GM19240 (cell line): ENCODE measurements at regions not wholly inside any gene's neighbourhood (a gene's known extent, or its start where the extent isn't known, plus 50 kb on each side); places are given as distances from the start of the nearest gene placed in this dataset.
A peak's percentile ranks its signal among the peaks of the same experiment; 100 is the strongest.
"Not testable (repeated sequence)": the region's sequence is repeated elsewhere in the genome, so short reads cannot be mapped to it uniquely, and the experiment has no call there.

Experiments
- DNase-seq: peaks from one replicate; pipeline ENCODE4 v3.0.0; 2011; ENCODE audit warnings: low spot score; ENCODE audit not compliant: insufficient read length

DNA sequence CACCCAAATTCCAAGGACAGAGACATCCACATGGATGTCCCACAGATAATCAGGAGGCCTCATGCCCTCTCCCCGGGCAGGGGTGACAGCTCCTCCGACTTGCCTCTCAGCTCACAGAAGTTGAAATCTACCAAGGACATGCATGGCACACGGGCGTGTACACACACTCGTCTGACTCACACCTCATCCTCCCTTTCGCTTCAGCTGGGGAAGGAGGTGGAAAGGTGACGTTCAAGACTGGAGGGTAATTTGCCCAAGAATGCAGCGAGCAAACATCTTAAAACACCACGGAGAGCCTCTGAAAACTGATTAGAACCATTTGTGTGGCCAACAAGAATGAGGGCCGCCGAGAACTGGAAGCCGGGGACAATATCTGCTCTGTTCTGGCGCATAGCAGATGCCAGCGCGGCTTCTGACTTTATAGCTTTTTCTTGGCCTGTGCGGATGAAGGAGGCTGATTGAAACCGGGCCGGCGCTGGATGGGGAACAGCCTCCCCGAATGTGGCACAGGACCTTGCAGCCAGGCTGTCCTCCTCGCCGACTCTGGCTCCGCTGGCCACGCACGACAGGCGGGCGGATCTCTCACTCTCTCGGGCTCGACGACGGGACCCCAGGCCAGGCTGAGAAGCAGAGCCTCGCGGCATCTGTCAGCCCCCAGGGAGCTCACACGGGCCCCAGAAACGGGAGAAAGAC is 100.9 kb downstream of the C16orf95 start:
- no peak for DNase-seq

- DNase-seq = no peak
Measured at GRCh38 chr16:87216841-87217275, 100.3 kb downstream of the C16orf95 start.

DNA sequence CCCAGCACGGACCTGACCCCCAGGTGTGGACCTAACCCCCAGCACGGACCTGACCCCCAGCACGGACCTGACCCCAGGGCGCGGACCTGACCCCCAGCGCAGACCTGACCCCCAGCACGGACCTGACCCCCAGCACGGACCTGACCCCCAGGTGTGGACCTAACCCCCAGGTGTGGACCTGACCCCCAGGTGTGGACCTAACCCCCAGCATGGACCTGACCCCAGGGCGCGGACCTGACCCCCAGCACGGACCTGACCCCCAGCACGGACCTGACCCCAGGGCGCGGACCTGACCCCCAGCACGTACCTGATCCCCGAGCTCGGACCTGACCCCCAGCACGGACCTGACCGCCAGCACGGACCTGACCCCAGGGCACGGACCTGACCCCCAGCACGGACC is 99.4 kb downstream of the C16orf95 start:
- DNase-seq = not testable (repeated sequence)

DNA sequence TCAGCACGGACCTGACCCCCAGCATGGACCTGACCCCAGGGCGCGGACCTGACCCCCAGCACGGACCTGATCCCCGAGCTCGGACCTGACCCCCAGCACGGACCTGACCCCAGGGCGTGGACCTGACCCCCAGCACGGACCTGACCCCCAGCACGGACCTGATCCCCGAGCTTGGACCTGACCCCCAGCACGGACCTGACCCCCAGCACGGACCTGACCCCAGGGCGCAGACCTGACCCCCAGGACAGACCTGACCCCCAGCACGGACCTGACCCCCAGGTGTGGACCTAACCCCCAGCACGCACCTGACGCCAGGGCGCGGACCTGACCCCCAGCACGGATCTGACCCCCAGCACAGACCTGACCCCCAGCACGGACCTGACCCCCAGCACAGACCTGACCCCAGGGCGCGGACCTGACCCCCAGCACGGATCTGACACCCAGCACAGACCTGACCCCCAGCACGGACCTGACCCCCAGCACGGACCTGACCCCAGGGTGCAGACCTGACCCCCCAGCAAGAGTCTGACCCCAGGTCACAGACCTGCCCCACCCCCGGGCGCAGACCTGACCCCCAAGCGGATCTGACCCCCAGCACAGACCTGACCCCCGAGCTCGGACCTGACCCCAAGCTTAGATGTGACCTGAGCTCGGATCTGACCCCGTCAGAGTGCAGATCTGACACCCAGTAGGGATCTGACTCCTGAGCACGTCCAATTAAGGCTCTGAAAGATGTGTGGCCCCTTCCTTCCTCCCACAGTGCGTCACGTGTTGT is 98.7 kb downstream of the C16orf95 start:
- no peak for DNase-seq

- DNase-seq = no peak
Measured at GRCh38 chr16:87219287-87219909, 97.8 kb downstream of the C16orf95 start.

GRCh38 chr16:87221633-87222032 is 95.6 kb downstream of the C16orf95 start:
- DNase-seq = no peak

- no peak for DNase-seq
Measured at GRCh38 chr16:87222335-87222734, 94.9 kb downstream of the C16orf95 start.

DNA sequence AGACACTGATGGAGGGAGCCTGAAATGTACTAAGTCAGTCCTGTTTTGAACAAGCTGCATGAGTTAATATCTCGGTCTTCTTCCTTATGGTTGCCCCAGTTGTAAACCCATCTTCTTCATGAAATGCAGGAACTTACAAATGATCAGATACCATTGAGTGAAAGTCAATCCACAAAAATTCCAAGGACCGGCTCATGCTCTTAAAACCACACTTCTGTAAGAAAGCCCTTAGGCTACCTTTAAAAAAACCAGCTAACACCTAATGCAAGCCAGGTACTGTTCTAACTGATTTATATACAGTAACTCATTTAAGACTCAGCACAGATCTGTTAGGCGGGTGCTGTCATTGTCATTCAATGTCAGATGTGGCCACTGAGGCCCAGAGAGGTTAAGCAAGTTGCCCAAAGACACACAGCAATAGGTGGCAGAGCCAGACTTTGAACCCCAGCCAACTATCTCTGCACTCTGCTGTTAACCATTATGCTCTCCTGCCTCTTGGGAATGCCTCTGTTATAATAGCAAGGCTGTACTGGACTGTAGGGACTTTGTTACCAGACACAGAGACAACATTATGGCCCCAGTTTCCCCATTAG is 93.4 kb downstream of the C16orf95 start:
- DNase-seq = no peak

DNA sequence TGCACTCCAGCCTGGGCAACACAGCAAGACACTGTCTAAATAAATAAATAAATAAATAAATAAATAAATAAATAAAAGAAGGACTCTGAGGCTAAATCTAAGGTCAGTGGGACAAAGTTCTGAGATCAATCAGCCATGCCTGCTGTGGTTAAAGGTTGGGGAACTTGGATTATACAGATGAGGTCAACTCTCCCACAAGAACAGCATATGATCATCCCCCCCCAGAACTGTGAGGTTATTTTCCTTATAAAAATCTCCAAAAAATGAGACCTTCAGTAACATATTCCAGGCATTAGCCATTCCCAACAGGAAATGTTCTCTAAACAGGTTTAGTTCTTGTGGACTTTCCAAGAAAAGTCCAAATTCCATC is 90.3 kb downstream of the C16orf95 start:
- DNase-seq = no peak

GRCh38 chr16:87227296-87227951 is 89.8 kb downstream of the C16orf95 start:
- DNase-seq = no peak

DNA sequence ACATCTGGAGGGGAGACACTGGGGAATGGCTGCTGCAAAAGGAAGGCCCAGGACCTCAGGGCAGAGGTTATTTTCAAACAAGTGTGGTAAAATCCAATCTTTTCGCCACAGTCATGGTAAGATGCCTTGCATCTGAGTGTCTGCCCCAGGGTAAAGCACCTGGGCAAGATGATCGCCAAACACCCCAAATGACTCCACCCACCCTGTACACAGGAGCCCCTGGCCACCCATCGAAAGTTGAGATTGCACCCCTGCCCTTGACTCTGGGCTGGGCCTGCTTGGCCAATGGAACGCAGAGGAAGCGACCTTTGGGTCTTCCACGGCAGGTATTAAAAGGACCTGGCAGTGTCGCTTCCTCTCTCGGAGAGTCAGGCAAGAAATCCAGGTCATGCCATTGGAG is 88.8 kb downstream of the C16orf95 start:
- DNase-seq = no peak

- no peak for DNase-seq
Measured at GRCh38 chr16:87229230-87230188, 87.7 kb downstream of the C16orf95 start.

DNA sequence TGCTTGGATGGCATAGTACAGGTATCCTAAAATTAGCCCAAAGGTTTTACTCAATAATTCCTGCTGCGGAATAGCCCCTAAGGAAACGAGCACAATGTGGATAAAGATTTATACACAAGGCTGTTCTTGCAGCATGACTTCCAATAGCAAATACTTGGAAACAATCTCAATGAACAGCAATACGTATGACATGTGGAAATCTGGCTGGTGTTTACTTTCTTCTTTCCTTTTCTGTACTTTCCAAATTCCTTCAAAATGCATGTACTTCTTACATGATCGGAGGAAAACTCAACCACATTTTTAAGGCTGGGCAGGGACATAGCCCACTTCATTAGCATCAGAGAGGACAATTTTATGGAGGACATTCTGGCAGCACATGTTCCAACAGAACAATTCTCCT is 86.6 kb downstream of the C16orf95 start:
- DNase-seq = no peak

DNA sequence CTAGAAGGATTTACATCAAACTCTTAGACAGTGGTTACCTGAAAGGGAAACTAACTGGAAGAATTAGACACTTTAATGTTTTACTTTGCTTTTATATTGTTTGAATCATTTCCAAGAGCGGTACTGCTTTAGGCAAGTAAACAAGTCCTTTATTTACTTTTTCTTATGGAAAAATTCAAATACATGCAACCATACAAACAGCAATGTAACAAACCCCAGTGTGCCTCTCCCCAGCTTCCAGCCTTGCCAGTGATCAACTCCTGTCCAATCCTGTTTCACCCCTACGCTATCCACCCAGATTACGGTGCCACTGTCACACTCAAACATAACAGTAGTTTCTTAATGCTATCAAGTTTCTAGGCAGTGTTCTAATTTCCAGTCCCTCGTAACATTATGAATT is 85.9 kb downstream of the C16orf95 start:
- no peak for DNase-seq

DNA sequence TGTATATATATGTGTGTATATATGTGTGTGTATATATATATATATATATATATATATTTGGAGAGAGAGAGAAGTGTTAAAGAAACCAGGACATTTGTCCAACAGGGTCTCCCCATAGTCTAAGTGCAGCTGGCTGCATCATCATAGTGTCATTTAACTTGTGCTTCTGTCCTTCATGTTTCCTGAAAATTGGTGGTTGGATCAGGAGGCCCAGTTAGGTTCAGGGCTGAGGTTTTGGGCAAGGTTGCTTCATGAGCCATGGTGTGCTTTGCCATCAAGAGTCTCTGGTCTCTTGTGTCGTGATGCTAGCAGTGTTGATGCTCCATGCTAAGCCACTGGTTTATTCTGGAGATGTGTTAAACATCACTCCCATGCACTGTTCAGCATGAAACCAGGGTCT is 85.3 kb downstream of the C16orf95 start:
- no peak for DNase-seq

- no peak for DNase-seq
Measured at GRCh38 chr16:87233928-87234327, 83.3 kb downstream of the C16orf95 start.

GRCh38 chr16:87234601-87235000 is 82.6 kb downstream of the C16orf95 start:
- DNase-seq = no peak

- DNase-seq = peak; percentile 15
Measured at GRCh38 chr16:87235810-87236515, 81.2 kb downstream of the C16orf95 start.

DNA sequence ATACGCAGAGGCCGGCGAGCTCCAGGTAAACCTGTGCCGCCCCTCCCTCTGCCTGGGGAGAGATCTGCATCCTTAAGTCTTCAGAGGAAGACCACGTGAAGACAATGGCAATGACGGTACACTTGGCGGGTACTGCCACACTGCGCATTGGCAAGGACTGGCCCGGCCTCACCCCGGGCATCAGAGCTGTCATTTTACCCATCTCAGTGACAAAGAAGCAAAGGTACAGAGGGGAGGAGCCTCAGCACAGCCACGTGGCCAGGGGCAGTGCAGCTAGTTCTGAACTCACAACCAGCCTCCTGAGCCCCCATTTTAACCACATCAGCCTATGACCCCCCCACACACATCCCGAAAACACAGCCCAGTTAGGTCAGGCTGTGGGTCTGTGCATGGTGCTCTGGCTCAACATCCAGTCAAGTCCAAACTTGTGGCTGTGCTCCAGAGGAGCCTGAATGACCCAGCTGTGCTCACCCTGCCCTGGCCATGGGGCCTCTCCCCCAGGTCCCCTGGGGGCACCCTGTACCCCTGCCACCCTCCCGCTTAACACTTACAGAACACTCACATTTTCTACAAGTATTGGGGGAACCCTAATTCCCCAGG is 80.6 kb downstream of the C16orf95 start:
- DNase-seq = no peak

- no peak for DNase-seq
Measured at GRCh38 chr16:87238361-87238715, 78.9 kb downstream of the C16orf95 start.
